IMR-90 (cell line): ENCODE measurements at regions not wholly inside any gene's neighbourhood (a gene's known extent, or its start where the extent isn't known, plus 50 kb on each side); places are given as distances from the start of the nearest gene placed in this dataset.

Experiments used
- ATAC-seq: fragments of 200-7000 bp; cut with Tn5 transposase; 2 replicates; pipeline ENCODE4 v1.9.1; 2020; ENCODE audit warnings: low read depth, mild to moderate bottlenecking, moderate library complexity
- BruUV-seq: library from RNA; stranded (reverse); fragments of 400-500 nt; replicated peaks from 2 replicates; lab custom pipeline; 2021; lab: Mats Ljungman, UMichigan
- CTCF ChIA-PET: fragments of 300-600 bp; formaldehyde crosslinking; extraction: SDS; loops from one replicate; lab custom pipeline; 2021; ENCODE audit warnings: antibody characterized with exemption; lab: Yijun Ruan, JAX
- POLR2A ChIA-PET: fragments of 300-600 bp; sonication (Branson Sonifier 250); formaldehyde crosslinking; loops from one replicate; lab custom pipeline; 2022; ENCODE audit warnings: antibody characterized with exemption; ENCODE audit not compliant: unreplicated experiment; lab: Charles Lee
- DNase-seq: peaks from one replicate; pipeline ENCODE4 v3.0.0; 2013
- H2AFZ ChIP-seq: replicated peaks from 2 replicates; pipeline ENCODE3; 2013; ENCODE audit warnings: low read length, mild to moderate bottlenecking; ENCODE audit not compliant: poor library complexity
- H2AK5ac ChIP-seq: 2 replicates; pipeline ENCODE4 v1.6.1; 2013; ENCODE audit warnings: low read depth, low read length, inconsistent platforms
- H2AK9ac ChIP-seq: replicated peaks from 2 replicates; pipeline ENCODE3; 2013; ENCODE audit warnings: mild to moderate bottlenecking, low read depth, low read length, moderate library complexity; ENCODE audit not compliant: poor library complexity
- H2BK120ac ChIP-seq: 2 replicates; pipeline ENCODE4 v1.6.1; 2013; ENCODE audit warnings: low read depth, low read length, inconsistent platforms
- H2BK15ac ChIP-seq: 3 replicates; pipeline ENCODE4 v1.6.1; 2013; ENCODE audit warnings: low read depth, low read length, inconsistent platforms
- H2BK20ac ChIP-seq: 2 replicates; pipeline ENCODE4 v1.6.1; 2013; ENCODE audit warnings: low read depth, mild to moderate bottlenecking, inconsistent platforms, low read length, moderate library complexity
- H2BK5ac ChIP-seq: 2 replicates; pipeline ENCODE4 v1.6.1; 2013; ENCODE audit warnings: mild to moderate bottlenecking, low read depth, low read length, inconsistent platforms; ENCODE audit not compliant: poor library complexity, severe bottlenecking
- H3K14ac ChIP-seq: replicated peaks from 2 replicates; pipeline ENCODE4 v1.6.1; 2013; ENCODE audit warnings: low read depth, low read length, inconsistent platforms
- H3K18ac ChIP-seq: 2 replicates; pipeline ENCODE4 v1.6.1; 2013; ENCODE audit warnings: low read depth, low read length, control low read depth
- H3K23ac ChIP-seq: 2 replicates; pipeline ENCODE4 v1.6.1; 2013; ENCODE audit warnings: low read depth, low read length, inconsistent platforms
- H3K27ac ChIP-seq: 2 replicates; pipeline ENCODE4 v1.5.1; 2013; ENCODE audit warnings: mild to moderate bottlenecking, control low read depth, low read length; ENCODE audit not compliant: insufficient read depth
- H3K27me3 ChIP-seq: 2 replicates; pipeline ENCODE4 v1.6.1; 2013; ENCODE audit warnings: low read length; ENCODE audit not compliant: control insufficient read depth, insufficient read depth
- H3K36me3 ChIP-seq: 2 replicates; pipeline ENCODE4 v1.6.1; 2013; ENCODE audit warnings: low read length, mixed read lengths; ENCODE audit not compliant: control insufficient read depth, insufficient read depth
- H3K4ac ChIP-seq: 2 replicates; pipeline ENCODE4 v1.6.1; 2013; ENCODE audit warnings: low read depth, low read length, inconsistent platforms
- H3K4me1 ChIP-seq: 2 replicates; pipeline ENCODE4 v1.6.1; 2013; ENCODE audit warnings: low read length, mixed read lengths; ENCODE audit not compliant: control insufficient read depth, insufficient read depth
- H3K4me2 ChIP-seq: 2 replicates; pipeline ENCODE4 v1.6.1; 2013; ENCODE audit warnings: low read depth, mild to moderate bottlenecking, control low read depth, low read length, moderate library complexity
- H3K4me3 ChIP-seq: 2 replicates; pipeline ENCODE4 v1.5.1; 2013; ENCODE audit warnings: low read depth, mild to moderate bottlenecking, control low read depth, low read length, moderate library complexity; ENCODE audit not compliant: insufficient read depth
- H3K56ac ChIP-seq: 2 replicates; pipeline ENCODE4 v1.6.1; 2013; ENCODE audit warnings: low read length, inconsistent platforms; ENCODE audit not compliant: insufficient read depth; ENCODE audit errors: extremely low read depth
- H3K79me1 ChIP-seq, 2 experiments: 2 replicates each; pipeline ENCODE4 v1.6.1; 2013; ENCODE audit warnings: low read length in 2 of 2, inconsistent platforms in 1 of 2, low read depth in 1 of 2
- H3K9ac ChIP-seq: 2 replicates; pipeline ENCODE4 v1.6.1; 2013; ENCODE audit warnings: low read depth, low read length, control low read depth
- H3K9me1 ChIP-seq: 2 replicates; pipeline ENCODE4 v1.6.1; 2013; ENCODE audit warnings: low read length, inconsistent platforms; ENCODE audit not compliant: insufficient read depth
- H3K9me3 ChIP-seq: 2 replicates; pipeline ENCODE4 v1.6.1; 2013; ENCODE audit warnings: low read length; ENCODE audit not compliant: control insufficient read depth, insufficient read depth
- H4K20me1 ChIP-seq: 2 replicates; pipeline ENCODE4 v1.6.1; 2013; ENCODE audit warnings: low read length, inconsistent platforms; ENCODE audit not compliant: insufficient read depth
- H4K5ac ChIP-seq: 2 replicates; pipeline ENCODE4 v1.6.1; 2013; ENCODE audit warnings: mild to moderate bottlenecking, low read depth, low read length, control low read depth
- H4K8ac ChIP-seq, 2 experiments: 2 replicates each; pipeline ENCODE4 v1.6.1; 2013; ENCODE audit warnings: low read depth in 2 of 2, low read length in 2 of 2, control low read depth in 1 of 2, inconsistent platforms in 1 of 2
- H4K91ac ChIP-seq: 2 replicates; pipeline ENCODE4 v1.6.1; 2013; ENCODE audit warnings: low read depth, low read length, inconsistent platforms; ENCODE audit not compliant: insufficient read depth
- MAFK ChIP-seq: IDR thresholded peaks from 2 replicates; pipeline ENCODE4 v1.6.1; 2012; ENCODE audit warnings: low read depth, low read length, improper control_type of control experiment
- NFE2L2 ChIP-seq: fragments of 150-350 bp; IDR thresholded peaks from 2 replicates; pipeline ENCODE4 v1.6.1; 2016; ENCODE audit warnings: low read depth, mild to moderate bottlenecking, low read length
- WGBS, 2 experiments: methylation state at CpG; one replicate each; pipeline versions ENCODE4 v1.1.5 to v1.1.7; 2013; ENCODE audit warnings: missing lambda C conversion rate in 2 of 2; ENCODE audit not compliant: insufficient read length in 1 of 2; ENCODE audit errors: extremely low coverage in 2 of 2; 5-methylcytosine and 5-hydroxymethylcytosine counted together
- dilution Hi-C: fragments of 300-500 bp; cut with HindIII; formaldehyde crosslinking; loops from one replicate; pipeline ENCODE4 v1.14.3; 2018; ENCODE audit warnings: low sequenced_read_pairs; ENCODE audit not compliant: unreplicated experiment
- in situ Hi-C: fragments of 300-500 bp; cut with MboI; formaldehyde crosslinking; loops from 3 replicates; pipeline ENCODE4 v1.14.3; 2019; ENCODE audit warnings: low sequenced_read_pairs, inconsistent platforms, mixed read lengths
- intact Hi-C: fragments of 100-400 bp; cut with micrococcal nuclease; formaldehyde crosslinking; loops from 2 replicates; pipeline ENCODE4 v1.10.0; 2022

GRCh38 chr15:94834000-94834399 is 602.6 kb downstream of the MCTP2 start:
- H3K4ac ChIP-seq = no peak overlapping the region
- in situ Hi-C loops (no loop called here), dilution Hi-C loops (no loop called here), intact Hi-C loops (no loop called here)
- H3K27ac ChIP-seq = no peak overlapping the region
- no peak overlapping the region for H3K23ac ChIP-seq
- H4K8ac ChIP-seq = no peak overlapping the region
- no peaks in the 10 kb centered on the region for H4K20me1 ChIP-seq
- no peaks in the 10 kb centered on the region for H3K27me3 ChIP-seq
- no peak overlapping the region for H3K9ac ChIP-seq
- ATAC-seq = no peak
- no peak overlapping the region for H3K14ac ChIP-seq
- no CpG with 5 or more reads among the region's 3 CpGs for WGBS, 2 experiments
- ChIA-PET POLR2A (no interaction called here), CTCF (no interaction called here)
- no peak overlapping the region for H3K4me3 ChIP-seq
- peak; percentile 38 for TF ChIP-seq MAFK
- no peak for TF ChIP-seq NFE2L2
- H3K18ac ChIP-seq = no peak overlapping the region
- H3K56ac ChIP-seq = no peak overlapping the region
- no peaks in the 10 kb centered on the region for H3K79me1 ChIP-seq
- no peak overlapping the region for H2AFZ ChIP-seq
- no peak overlapping the region for H2BK5ac ChIP-seq
- H3K9me3 ChIP-seq = peaks cover 14% of the 10 kb centered on the region
- no peak overlapping the region for H2AK5ac ChIP-seq
- H2BK20ac ChIP-seq = no peak overlapping the region
- H3K4me1 ChIP-seq = no peaks in the 10 kb centered on the region
- no peak for DNase-seq
- H4K91ac ChIP-seq = no peak overlapping the region
- no peak overlapping the region for H2BK15ac ChIP-seq
- H2AK9ac ChIP-seq = no peak overlapping the region
- H4K5ac ChIP-seq = no peak overlapping the region
- H3K4me2 ChIP-seq = no peak overlapping the region
- no peaks in the 10 kb centered on the region for H3K36me3 ChIP-seq
- H2BK120ac ChIP-seq = no peak overlapping the region
- no peaks in the 10 kb centered on the region for H3K9me1 ChIP-seq
- no TSS peak for BruUV-seq
